ENCODE measurements at regions not wholly inside any gene's neighbourhood (a gene's known extent, or its start where the extent isn't known, plus 50 kb on each side); places are given as distances from the start of the nearest gene placed in this dataset.

DNA sequence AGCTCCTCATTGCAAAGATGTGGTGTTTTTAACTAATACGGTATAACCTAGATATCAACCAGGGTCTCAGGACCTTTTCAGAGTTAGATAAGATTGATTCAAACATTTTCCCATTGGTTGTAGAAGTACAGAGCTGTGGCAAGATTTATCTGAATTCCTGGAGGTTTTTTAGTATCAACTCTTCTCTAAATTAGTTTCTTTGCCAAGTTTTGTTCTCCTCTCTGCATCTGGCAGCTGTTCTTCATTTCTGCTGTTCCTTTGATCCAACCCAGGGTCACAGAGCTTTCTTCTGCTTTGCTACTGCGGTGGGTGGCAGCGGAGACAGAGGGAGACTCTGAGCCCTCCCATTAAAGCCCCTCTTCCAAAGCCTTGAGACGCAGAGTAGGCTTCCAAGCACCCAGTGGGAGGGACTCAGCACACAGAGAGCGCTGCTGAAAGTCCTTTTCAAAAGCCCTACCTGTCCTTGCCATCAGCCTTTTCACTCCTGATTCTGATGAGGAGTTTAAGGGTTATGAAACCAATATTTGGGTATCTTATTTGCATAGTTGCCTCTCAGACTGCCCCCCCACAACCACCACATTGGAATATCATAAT lies 146.3 kb upstream of the EEPD1 start:
- no peak for DNase-seq
- WGBS, 5 donors = 77 to 83% (median 77%) methylated on average over 5 of the region's 5 CpGs
- intact Hi-C loops (cut with DNase I; ENCODE audit: low total_unique reads) = no loop called here

DNA sequence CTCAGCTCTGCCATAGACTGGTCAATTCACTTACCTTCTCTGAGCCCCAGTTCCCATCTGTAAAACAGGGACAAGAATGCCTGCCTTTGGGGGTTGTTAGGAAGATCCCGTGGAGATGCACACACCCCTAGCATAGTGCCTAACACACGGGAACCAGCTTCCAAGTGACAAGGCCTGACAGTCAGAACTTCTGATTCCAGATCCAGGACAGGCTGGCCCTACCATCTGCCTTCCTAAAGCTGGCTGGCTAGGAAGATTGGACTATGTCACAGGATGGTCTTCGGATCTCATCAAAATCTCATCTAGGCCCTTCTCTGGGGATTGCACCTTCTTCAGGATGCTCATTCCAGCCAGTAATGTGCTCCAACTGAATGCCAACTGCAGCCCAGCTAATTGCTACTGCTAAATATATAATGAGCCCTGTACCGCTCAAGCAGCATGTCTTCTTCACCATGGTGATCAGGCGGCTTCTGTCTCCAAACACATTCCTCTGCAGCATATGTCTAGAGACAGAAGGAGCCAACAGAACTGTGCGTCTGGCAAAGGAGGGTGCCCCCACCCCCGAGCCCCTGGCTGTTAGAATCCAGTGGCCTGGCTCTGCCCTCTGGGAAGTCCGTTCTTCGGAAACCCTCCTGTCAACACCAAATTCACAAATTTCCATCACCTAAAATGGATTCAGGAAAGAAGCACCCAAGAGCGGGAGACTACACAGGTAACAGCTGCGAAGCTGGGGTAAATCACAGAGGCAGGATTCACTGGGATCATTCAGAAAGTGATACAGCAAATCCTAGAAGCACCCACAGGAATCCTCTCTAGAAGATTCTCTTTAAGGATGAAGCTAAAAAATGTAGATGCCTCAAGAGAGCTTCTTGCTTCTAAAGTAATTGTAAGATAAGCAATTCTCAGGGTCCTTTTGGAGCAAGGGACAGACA lies 142.1 kb upstream of the EEPD1 start:
- intact Hi-C loops (cut with DNase I; ENCODE audit: low total_unique reads) = no loop called here
- no peaks in the 10 kb centered on the region for H3K27me3 ChIP-seq
- H3K36me3 ChIP-seq = no peaks in the 10 kb centered on the region
- H3K27ac ChIP-seq = no peak overlapping the region
- no peaks in the 10 kb centered on the region for H3K9me3 ChIP-seq
- DNase-seq = no peak
- no peaks in the 10 kb centered on the region for H3K4me1 ChIP-seq
- TF ChIP-seq, protein P1, sequence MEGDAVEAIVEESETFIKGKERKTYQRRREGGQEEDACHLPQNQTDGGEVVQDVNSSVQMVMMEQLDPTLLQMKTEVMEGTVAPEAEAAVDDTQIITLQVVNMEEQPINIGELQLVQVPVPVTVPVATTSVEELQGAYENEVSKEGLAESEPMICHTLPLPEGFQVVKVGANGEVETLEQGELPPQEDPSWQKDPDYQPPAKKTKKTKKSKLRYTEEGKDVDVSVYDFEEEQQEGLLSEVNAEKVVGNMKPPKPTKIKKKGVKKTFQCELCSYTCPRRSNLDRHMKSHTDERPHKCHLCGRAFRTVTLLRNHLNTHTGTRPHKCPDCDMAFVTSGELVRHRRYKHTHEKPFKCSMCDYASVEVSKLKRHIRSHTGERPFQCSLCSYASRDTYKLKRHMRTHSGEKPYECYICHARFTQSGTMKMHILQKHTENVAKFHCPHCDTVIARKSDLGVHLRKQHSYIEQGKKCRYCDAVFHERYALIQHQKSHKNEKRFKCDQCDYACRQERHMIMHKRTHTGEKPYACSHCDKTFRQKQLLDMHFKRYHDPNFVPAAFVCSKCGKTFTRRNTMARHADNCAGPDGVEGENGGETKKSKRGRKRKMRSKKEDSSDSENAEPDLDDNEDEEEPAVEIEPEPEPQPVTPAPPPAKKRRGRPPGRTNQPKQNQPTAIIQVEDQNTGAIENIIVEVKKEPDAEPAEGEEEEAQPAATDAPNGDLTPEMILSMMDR (IDR thresholded peaks at IDR 0.05) = no peak
- no peak for TF ChIP-seq POLR2A (IDR thresholded peaks at IDR 0.05)
- TF ChIP-seq EP300 (IDR thresholded peaks at IDR 0.05) = no peak
- TF ChIP-seq POLR2AphosphoS5 (IDR thresholded peaks at IDR 0.05) = no peak
- H3K4me3 ChIP-seq = no peak overlapping the region
- 85 to 91% (median 88%) methylated on average over 10 to 11 of the region's 11 CpGs for WGBS, 5 donors

More for the DNA sequence above, 146.3 kb upstream of the EEPD1 start:
- no peak overlapping the region for H3K4me3 ChIP-seq
- no peaks in the 10 kb centered on the region for H3K27me3 ChIP-seq
- TF ChIP-seq POLR2AphosphoS5 (IDR thresholded peaks at IDR 0.05) (no peak), POLR2A (IDR thresholded peaks at IDR 0.05) (no peak), EP300 (IDR thresholded peaks at IDR 0.05) (no peak)
- TF ChIP-seq, protein P1 (IDR thresholded peaks at IDR 0.05) = no peak
- no peaks in the 10 kb centered on the region for H3K36me3 ChIP-seq
- no peaks in the 10 kb centered on the region for H3K9me3 ChIP-seq
- no peaks in the 10 kb centered on the region for H3K4me1 ChIP-seq
- H3K27ac ChIP-seq = no peak overlapping the region

DNA sequence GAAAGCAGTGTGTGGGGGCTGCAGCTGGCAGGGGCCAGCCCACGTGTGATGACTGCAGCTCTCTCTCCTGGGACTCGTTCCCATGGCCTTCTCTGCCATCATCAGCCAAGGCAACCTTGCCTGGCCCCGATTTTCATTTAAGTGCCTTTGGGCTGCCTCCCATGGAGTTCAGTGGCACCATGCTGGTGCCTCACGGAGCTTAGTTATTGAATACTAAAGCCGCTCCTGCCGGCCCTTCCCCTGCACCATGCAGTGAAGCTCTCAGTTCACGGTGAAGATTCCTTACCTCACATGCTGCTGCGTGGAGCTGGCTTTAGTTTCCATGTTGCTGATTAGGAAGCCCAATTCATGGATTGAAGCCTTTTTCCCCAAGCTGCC lies 141.5 kb upstream of the EEPD1 start:
- intact Hi-C loops (cut with DNase I; ENCODE audit: low total_unique reads) = no loop called here
- Histone ChIP-seq H3K4me3 (no peak overlapping the region), H3K27me3 (no peaks in the 10 kb centered on the region), H3K4me1 (no peaks in the 10 kb centered on the region), H3K9me3 (no peaks in the 10 kb centered on the region), H3K27ac (no peak overlapping the region), H3K36me3 (no peaks in the 10 kb centered on the region)
- TF ChIP-seq, protein P1 (IDR thresholded peaks at IDR 0.05) = no peak
- no peak for TF ChIP-seq POLR2A (IDR thresholded peaks at IDR 0.05)
- no peak for TF ChIP-seq EP300 (IDR thresholded peaks at IDR 0.05)
- TF ChIP-seq POLR2AphosphoS5 (IDR thresholded peaks at IDR 0.05) = no peak
- 54 to 70% (median 60%) methylated on average over 8 of the region's 8 CpGs for WGBS, 5 donors
- no peak for DNase-seq

DNA sequence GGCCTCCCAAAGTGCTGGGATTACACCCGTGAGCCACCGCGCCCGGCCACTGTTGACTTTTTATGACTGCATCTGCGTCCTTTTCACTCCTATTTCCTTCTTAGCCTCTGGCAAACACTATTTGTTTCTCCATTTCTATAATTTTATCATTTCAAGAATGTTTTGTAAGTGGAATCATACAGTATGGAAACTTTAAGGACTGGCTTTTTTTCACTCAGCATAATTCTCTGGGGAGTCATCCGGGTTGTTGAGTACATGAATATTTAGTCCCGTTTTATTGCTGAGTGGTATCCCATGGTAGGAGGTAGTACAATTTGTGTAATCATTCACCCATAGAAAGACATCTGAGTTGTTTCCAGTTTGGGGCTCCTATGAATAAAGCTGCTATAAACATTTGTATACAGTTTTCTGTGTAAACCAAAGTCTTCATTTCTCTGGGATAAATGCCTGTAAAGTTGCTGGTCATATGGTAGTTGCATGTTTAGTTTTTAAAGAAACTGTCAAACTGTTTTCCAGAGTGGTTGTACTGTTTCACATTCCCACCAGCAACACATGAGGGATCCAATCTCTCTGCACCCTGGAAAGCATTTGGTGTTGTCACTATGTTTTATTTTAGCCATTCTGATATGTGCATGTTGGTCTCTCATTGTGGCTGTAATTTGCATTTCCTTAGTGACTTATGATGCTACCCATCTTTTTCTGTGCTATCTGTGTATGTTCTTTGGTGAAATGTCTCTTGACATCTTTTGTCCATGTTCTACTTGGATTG lies 139.6 kb upstream of the EEPD1 start:
- no peaks in the 10 kb centered on the region for H3K27me3 ChIP-seq
- H3K27ac ChIP-seq = no peak overlapping the region
- 79 to 86% (median 82%) methylated on average over 7 of the region's 7 CpGs for WGBS, 5 donors
- TF ChIP-seq, protein P1 (IDR thresholded peaks at IDR 0.05) = no peak
- TF ChIP-seq EP300 (IDR thresholded peaks at IDR 0.05) = no peak
- TF ChIP-seq POLR2AphosphoS5 (IDR thresholded peaks at IDR 0.05) = no peak
- TF ChIP-seq POLR2A (IDR thresholded peaks at IDR 0.05) = no peak
- no peaks in the 10 kb centered on the region for H3K36me3 ChIP-seq
- no peaks in the 10 kb centered on the region for H3K9me3 ChIP-seq
- H3K4me3 ChIP-seq = no peak overlapping the region
- intact Hi-C loops (cut with DNase I; ENCODE audit: low total_unique reads) = no loop called here
- DNase-seq = no peak
- no peaks in the 10 kb centered on the region for H3K4me1 ChIP-seq

All from stomach (tissue), 8 donors.